ENCODE measurements at regions not wholly inside any gene's neighbourhood (a gene's known extent, or its start where the extent isn't known, plus 50 kb on each side); places are given as distances from the start of the nearest gene placed in this dataset.

GRCh38 chr2:107018366-107018765 is 132.4 kb upstream of the ST6GAL2 start:
- Histone ChIP-seq H3K9me2 (replicated peaks; ENCODE audit: control insufficient read depth, low read length) (no peaks in the 10 kb centered on the region), H3K4me2 (ENCODE audit: low read length) (no peak overlapping the region), H3K27me3 (ENCODE audit: control insufficient read depth, low read length) (no peaks in the 10 kb centered on the region), H3K4me3 (ENCODE audit: low read length) (no peak overlapping the region), H4K20me1 (ENCODE audit: control insufficient read depth, insufficient read depth, low read depth, low read length) (no peaks in the 10 kb centered on the region), H3K79me2 (ENCODE audit: control insufficient read depth, low read length) (no peaks in the 10 kb centered on the region), H3K4me1 (ENCODE audit: control insufficient read depth, low read length) (no peaks in the 10 kb centered on the region), H3K9me3 (ENCODE audit: control insufficient read depth, insufficient read depth, low read length) (no peaks in the 10 kb centered on the region), H3F3A (ENCODE audit: control insufficient read depth, insufficient read depth) (no peaks in the 10 kb centered on the region), H3K27ac (ENCODE audit: low read depth, low read length) (no peak overlapping the region), H3K36me3 (ENCODE audit: control insufficient read depth, low read length) (no peaks in the 10 kb centered on the region)
- TF ChIP-seq, protein P1, sequence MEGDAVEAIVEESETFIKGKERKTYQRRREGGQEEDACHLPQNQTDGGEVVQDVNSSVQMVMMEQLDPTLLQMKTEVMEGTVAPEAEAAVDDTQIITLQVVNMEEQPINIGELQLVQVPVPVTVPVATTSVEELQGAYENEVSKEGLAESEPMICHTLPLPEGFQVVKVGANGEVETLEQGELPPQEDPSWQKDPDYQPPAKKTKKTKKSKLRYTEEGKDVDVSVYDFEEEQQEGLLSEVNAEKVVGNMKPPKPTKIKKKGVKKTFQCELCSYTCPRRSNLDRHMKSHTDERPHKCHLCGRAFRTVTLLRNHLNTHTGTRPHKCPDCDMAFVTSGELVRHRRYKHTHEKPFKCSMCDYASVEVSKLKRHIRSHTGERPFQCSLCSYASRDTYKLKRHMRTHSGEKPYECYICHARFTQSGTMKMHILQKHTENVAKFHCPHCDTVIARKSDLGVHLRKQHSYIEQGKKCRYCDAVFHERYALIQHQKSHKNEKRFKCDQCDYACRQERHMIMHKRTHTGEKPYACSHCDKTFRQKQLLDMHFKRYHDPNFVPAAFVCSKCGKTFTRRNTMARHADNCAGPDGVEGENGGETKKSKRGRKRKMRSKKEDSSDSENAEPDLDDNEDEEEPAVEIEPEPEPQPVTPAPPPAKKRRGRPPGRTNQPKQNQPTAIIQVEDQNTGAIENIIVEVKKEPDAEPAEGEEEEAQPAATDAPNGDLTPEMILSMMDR (IDR thresholded peaks at IDR 0.05; ENCODE audit: low read depth, low read length, poor library complexity, severe bottlenecking) = no peak
- no peak for TF ChIP-seq EZH2phosphoT487 (IDR thresholded peaks at IDR 0.05; ENCODE audit: borderline replicate concordance, low read length)

- Histone ChIP-seq H3K27ac (ENCODE audit: low read depth, low read length) (no peak overlapping the region), H3K9me2 (replicated peaks; ENCODE audit: control insufficient read depth, low read length) (no peaks in the 10 kb centered on the region), H3K4me3 (ENCODE audit: low read length) (no peak overlapping the region), H3K79me2 (ENCODE audit: control insufficient read depth, low read length) (no peaks in the 10 kb centered on the region), H3F3A (ENCODE audit: control insufficient read depth, insufficient read depth) (no peaks in the 10 kb centered on the region), H3K27me3 (ENCODE audit: control insufficient read depth, low read length) (no peaks in the 10 kb centered on the region), H3K9me3 (ENCODE audit: control insufficient read depth, insufficient read depth, low read length) (no peaks in the 10 kb centered on the region), H4K20me1 (ENCODE audit: control insufficient read depth, insufficient read depth, low read depth, low read length) (no peaks in the 10 kb centered on the region), H3K4me2 (ENCODE audit: low read length) (no peak overlapping the region), H3K36me3 (ENCODE audit: control insufficient read depth, low read length) (no peaks in the 10 kb centered on the region), H3K4me1 (ENCODE audit: control insufficient read depth, low read length) (no peaks in the 10 kb centered on the region)
- TF ChIP-seq, protein P1 (IDR thresholded peaks at IDR 0.05; ENCODE audit: low read depth, low read length, poor library complexity, severe bottlenecking) = no peak
- TF ChIP-seq EZH2phosphoT487 (IDR thresholded peaks at IDR 0.05; ENCODE audit: borderline replicate concordance, low read length) = no peak
Measured at GRCh38 chr2:107020392-107020791, 134.4 kb upstream of the ST6GAL2 start.

DNA sequence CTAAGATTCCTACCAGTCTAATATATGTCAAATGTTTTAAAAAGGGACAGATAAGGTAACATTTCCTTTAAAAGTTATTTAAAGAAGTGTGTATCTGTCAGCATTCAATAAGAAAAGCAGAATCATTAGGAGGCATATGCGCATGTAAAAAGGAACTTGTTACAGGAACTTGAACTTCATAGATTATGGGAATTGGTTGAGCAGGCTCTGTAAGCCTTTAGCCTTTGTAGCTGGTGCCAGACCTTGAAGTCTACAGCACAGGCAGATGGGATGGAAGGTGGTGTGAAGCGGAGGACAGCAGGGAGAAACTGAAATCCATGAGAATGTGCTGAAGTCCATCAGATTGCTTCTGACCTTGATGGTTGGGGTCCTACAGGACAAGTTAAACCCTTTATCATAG is 138.3 kb upstream of the ST6GAL2 start:
- Histone ChIP-seq H4K20me1 (ENCODE audit: control insufficient read depth, insufficient read depth, low read depth, low read length) (no peaks in the 10 kb centered on the region), H3K4me3 (ENCODE audit: low read length) (no peak overlapping the region), H3K79me2 (ENCODE audit: control insufficient read depth, low read length) (no peaks in the 10 kb centered on the region), H3K36me3 (ENCODE audit: control insufficient read depth, low read length) (no peaks in the 10 kb centered on the region), H3K4me2 (ENCODE audit: low read length) (no peak overlapping the region), H3K9me2 (replicated peaks; ENCODE audit: control insufficient read depth, low read length) (no peaks in the 10 kb centered on the region), H3K27me3 (ENCODE audit: control insufficient read depth, low read length) (no peaks in the 10 kb centered on the region), H3K9me3 (ENCODE audit: control insufficient read depth, insufficient read depth, low read length) (no peaks in the 10 kb centered on the region), H3K27ac (ENCODE audit: low read depth, low read length) (no peak overlapping the region), H3K4me1 (ENCODE audit: control insufficient read depth, low read length) (no peaks in the 10 kb centered on the region), H3F3A (ENCODE audit: control insufficient read depth, insufficient read depth) (no peaks in the 10 kb centered on the region)
- TF ChIP-seq EZH2phosphoT487 (IDR thresholded peaks at IDR 0.05; ENCODE audit: borderline replicate concordance, low read length) = no peak
- TF ChIP-seq, protein P1 (IDR thresholded peaks at IDR 0.05; ENCODE audit: low read depth, low read length, poor library complexity, severe bottlenecking) = no peak
